Uterus (tissue), 2 donors: ENCODE measurements at regions not wholly inside any gene's neighbourhood (a gene's known extent, or its start where the extent isn't known, plus 50 kb on each side); places are given as distances from the start of the nearest gene placed in this dataset.

ENCODE experiments used
- CTCF ChIP-seq, 4 experiments: fragments of 200-600 bp in 2 of 4; fragments of 450-650 bp in 2 of 4; sonication (generic) in 2 of 4; IDR thresholded peaks; one replicate each; pipeline ENCODE4 v1.5.1; 2016 to 2019; ENCODE audit warnings: antibody characterized with exemption in 4 of 4, mild to moderate bottlenecking in 2 of 4, moderate library complexity in 1 of 4
- POLR2A ChIP-seq, 2 donors: fragments of 450-650 bp; IDR thresholded peaks; one replicate each; pipeline ENCODE4 v1.6.1; 2016; ENCODE audit warnings: antibody characterized with exemption in 2 of 2, mild to moderate bottlenecking in 1 of 2, moderate library complexity in 1 of 2

GRCh38 chr6:63395381-63395780, 75.6 kb upstream of the LGSN start:
- TF ChIP-seq CTCF (IDR thresholded peaks at IDR 0.05) (no peak), POLR2A (IDR thresholded peaks at IDR 0.05) (no peak)
